Spleen (tissue), 11 donors: ENCODE measurements at regions not wholly inside any gene's neighbourhood (a gene's known extent, or its start where the extent isn't known, plus 50 kb on each side); places are given as distances from the start of the nearest gene placed in this dataset.

ENCODE experiments used
- DNase-seq: peaks from one replicate; pipeline ENCODE4 v3.0.0-alpha.2; 2020
- H3K27ac ChIP-seq, 8 donors: fragments of 200-600 bp; sonication (generic) in 7 of 8; 1 replicate in 4 of 8; 2 replicates in 4 of 8; pipeline versions ENCODE4 v1.5.0 to v1.8.0; 2016 to 2021; ENCODE audit warnings: inconsistent platforms in 4 of 8, mild to moderate bottlenecking in 4 of 8, moderate library complexity in 1 of 8
- H3K27me3 ChIP-seq, 7 donors: fragments of 200-600 bp; sonication (generic) in 6 of 7; replicated peaks in 1 of 7; 1 replicate in 4 of 7; 2 replicates in 3 of 7; pipeline versions ENCODE4 v1.5.0 to v1.8.0; 2016 to 2021; ENCODE audit warnings: inconsistent platforms in 3 of 7, mild to moderate bottlenecking in 1 of 7
- H3K36me3 ChIP-seq, 6 donors: fragments of 200-600 bp; sonication (generic) in 5 of 6; 1 replicate in 4 of 6; 2 replicates in 2 of 6; pipeline versions ENCODE4 v1.5.0 to v1.8.0; 2016 to 2021; ENCODE audit warnings: inconsistent platforms in 2 of 6
- H3K4me1 ChIP-seq, 6 donors: fragments of 200-600 bp; sonication (generic) in 5 of 6; 1 replicate in 3 of 6; 2 replicates in 3 of 6; pipeline versions ENCODE4 v1.5.0 to v1.8.0; 2016 to 2021; ENCODE audit warnings: inconsistent platforms in 3 of 6
- H3K4me3 ChIP-seq, 8 donors: fragments of 200-600 bp; sonication (generic) in 7 of 8; 1 replicate in 4 of 8; 2 replicates in 4 of 8; pipeline versions ENCODE4 v1.5.0 to v1.8.0; 2016 to 2021; ENCODE audit warnings: inconsistent platforms in 4 of 8, mild to moderate bottlenecking in 4 of 8, moderate library complexity in 2 of 8
- H3K9me3 ChIP-seq, 8 donors: fragments of 200-600 bp; sonication (generic) in 7 of 8; 1 replicate in 4 of 8; 2 replicates in 4 of 8; pipeline versions ENCODE4 v1.5.0 to v1.8.0; 2016 to 2021; ENCODE audit warnings: inconsistent platforms in 4 of 8
- POLR2A ChIP-seq, 3 donors: fragments of 450-650 bp; IDR thresholded peaks; one replicate each; pipeline ENCODE4 v1.5.1; 2017; ENCODE audit warnings: antibody characterized with exemption in 3 of 3, mild to moderate bottlenecking in 1 of 3
- POLR2AphosphoS5 ChIP-seq, 3 donors: sonication (generic); formaldehyde crosslinking; IDR thresholded peaks; one replicate each; pipeline ENCODE4 v1.5.1; 2017; ENCODE audit warnings: antibody characterized with exemption in 3 of 3
- WGBS, 5 donors: extraction: QIAGEN DNeasy Blood & Tissue Kit in 3 of 5; methylation state at CpG; one replicate each; pipeline versions ENCODE4 v1.1.5 to v1.1.7; 2013 to 2018; 5-methylcytosine and 5-hydroxymethylcytosine counted together
- intact Hi-C: fragments of 100-400 bp; cut with DNase I; formaldehyde crosslinking; loops from one replicate; pipeline ENCODE4 v1.15.0; 2023; ENCODE audit warnings: low total_unique reads
- TF ChIP-seq, protein P1 (sequence below), 11 experiments: fragments of 200-600 bp in 7 of 11; fragments of 450-650 bp in 4 of 11; sonication (generic) in 4 of 11; IDR thresholded peaks in 8 of 11; conservative IDR thresholded peaks in 3 of 11; 1 replicate in 7 of 11; 2 replicates in 4 of 11; pipeline versions ENCODE4 v1.4.0 to v1.8.0; 2016 to 2021; ENCODE audit warnings: antibody characterized with exemption in 11 of 11, inconsistent platforms in 4 of 11, mild to moderate bottlenecking in 1 of 11
- donor health status: healthy with polysubstance abuse.
- donor health status: DM: no; HTN: no; CAD: no; lungs with moderate emphysema.
- donor health status: DM: no; HTN: no; CAD: no.
- donor health status: Bipolar disorder and iron deficiency.
- donor health status: healthy.
- donor health status: DM: no; HTN: no; CAD: no.
- donor health status: DM: yes; HTN: yes; CAD: no.

DNA sequence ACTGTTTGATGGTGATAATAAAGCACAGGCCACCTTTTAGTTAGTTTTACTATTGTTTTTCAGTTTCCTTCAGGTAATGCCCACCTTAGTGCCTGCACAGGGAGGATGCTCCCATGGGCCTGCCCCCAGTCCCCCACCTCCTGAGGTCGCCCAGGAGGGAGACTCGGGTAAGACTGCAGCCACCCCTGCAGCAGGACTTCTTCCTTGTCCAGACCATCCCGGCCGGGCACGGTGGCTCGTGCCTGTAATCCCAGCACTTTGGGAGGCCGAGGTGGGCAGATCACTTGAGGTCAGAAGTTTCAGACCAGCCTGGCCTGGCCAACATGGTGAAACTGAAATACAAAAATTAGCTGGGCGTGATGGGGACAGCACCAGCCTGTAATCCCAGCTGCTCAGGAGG lies 68.1 kb upstream of the TANC1 start:
- no peak overlapping the region for H3K4me3 ChIP-seq
- DNase-seq: no peak
- intact Hi-C loops: no loop called here
- no peaks in the 10 kb centered on the region for H3K36me3 ChIP-seq
- H3K4me1 ChIP-seq: peaks cover 0 to 4% (median 0%) of the 10 kb centered on the region in 6 donors
- no peaks in the 10 kb centered on the region for H3K27me3 ChIP-seq
- TF ChIP-seq POLR2AphosphoS5 (IDR thresholded peaks at IDR 0.05) (no peak), POLR2A (IDR thresholded peaks at IDR 0.05) (no peak)
- TF ChIP-seq, protein P1, sequence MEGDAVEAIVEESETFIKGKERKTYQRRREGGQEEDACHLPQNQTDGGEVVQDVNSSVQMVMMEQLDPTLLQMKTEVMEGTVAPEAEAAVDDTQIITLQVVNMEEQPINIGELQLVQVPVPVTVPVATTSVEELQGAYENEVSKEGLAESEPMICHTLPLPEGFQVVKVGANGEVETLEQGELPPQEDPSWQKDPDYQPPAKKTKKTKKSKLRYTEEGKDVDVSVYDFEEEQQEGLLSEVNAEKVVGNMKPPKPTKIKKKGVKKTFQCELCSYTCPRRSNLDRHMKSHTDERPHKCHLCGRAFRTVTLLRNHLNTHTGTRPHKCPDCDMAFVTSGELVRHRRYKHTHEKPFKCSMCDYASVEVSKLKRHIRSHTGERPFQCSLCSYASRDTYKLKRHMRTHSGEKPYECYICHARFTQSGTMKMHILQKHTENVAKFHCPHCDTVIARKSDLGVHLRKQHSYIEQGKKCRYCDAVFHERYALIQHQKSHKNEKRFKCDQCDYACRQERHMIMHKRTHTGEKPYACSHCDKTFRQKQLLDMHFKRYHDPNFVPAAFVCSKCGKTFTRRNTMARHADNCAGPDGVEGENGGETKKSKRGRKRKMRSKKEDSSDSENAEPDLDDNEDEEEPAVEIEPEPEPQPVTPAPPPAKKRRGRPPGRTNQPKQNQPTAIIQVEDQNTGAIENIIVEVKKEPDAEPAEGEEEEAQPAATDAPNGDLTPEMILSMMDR (IDR thresholded peaks at IDR 0.05 in 8 of 11, conservative IDR thresholded peaks at IDR 0.05 in 3 of 11): no peak
- no peaks in the 10 kb centered on the region for H3K9me3 ChIP-seq
- H3K27ac ChIP-seq: no peak overlapping the region
- 77 to 93% (median 89%) methylated on average over 6 to 8 of the region's 8 CpGs for WGBS, 5 donors

DNA sequence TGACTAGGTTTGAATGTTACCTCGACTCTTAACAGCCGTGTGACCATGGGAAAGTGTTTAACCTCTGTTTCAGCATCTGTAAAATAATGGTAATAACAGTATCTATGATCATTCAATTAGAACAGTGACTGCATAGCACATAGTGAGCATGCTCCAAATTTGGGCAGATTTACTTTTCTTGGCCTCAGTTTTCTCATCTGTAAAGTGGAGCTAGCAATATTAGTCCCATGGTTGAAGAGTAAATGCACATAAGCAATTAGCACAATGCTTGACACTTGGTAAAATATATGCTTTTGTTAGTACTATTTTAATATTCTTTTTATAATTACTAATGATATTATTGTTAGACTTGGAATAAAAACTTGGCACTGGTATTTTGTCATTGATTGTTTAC lies 66.4 kb upstream of the TANC1 start:
- WGBS, 5 donors: 88 to 96% (median 94%) methylated on average over 2 of the region's 2 CpGs
- intact Hi-C loops: loop anchor here (2.0 kb wide), 1 partner anchor 217 kb away; no protein-coding TSS in a partner anchor
- no peaks in the 10 kb centered on the region for H3K27me3 ChIP-seq
- TF ChIP-seq POLR2AphosphoS5 (IDR thresholded peaks at IDR 0.05): no peak
- TF ChIP-seq, protein P1 (IDR thresholded peaks at IDR 0.05 in 8 of 11, conservative IDR thresholded peaks at IDR 0.05 in 3 of 11): no peak
- TF ChIP-seq POLR2A (IDR thresholded peaks at IDR 0.05): no peak
- H3K9me3 ChIP-seq: no peaks in the 10 kb centered on the region
- H3K27ac ChIP-seq: no peak overlapping the region
- H3K36me3 ChIP-seq: no peaks in the 10 kb centered on the region
- H3K4me1 ChIP-seq: peaks cover 0 to 4% (median 0%) of the 10 kb centered on the region in 6 donors
- no peak overlapping the region for H3K4me3 ChIP-seq
- DNase-seq: no peak

DNA sequence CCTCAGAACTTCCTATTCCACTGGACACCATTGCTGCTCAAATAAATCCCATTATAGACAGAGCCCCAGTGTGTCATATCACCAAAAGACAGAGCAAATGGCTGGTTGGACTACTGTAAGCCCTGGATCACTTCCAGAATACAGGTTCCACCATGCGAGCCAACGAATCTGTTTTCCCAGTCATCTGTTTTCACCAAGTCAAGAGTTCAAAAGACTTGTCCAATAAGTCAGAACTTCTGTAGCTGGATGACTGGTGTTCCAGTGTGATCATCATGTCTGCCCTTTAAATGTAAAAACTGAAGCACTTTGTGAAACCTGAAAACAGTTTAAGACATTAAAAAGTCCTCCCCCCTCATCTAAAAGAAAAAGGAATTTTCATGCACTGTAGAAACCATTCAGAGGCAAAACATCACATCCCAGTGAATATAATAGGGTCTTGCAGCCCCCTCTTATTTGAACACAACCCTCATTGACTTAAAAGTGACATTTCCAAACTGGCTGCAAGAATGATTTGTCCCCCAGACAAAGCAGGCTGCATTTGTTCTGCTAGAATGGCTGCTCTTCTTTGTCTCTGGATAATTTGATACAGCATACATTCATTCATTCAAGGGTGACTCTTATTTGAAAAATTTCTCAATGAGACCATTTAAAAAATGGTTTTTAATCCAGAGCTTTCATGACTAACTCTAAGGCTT lies 64.6 kb upstream of the TANC1 start:
- no peak overlapping the region for H3K4me3 ChIP-seq
- WGBS, 5 donors: 70 to 98% (median 86%) methylated on average over 2 of the region's 2 CpGs
- intact Hi-C loops: loop anchor here (2.0 kb wide), 1 partner anchor 215 kb away; no protein-coding TSS in a partner anchor
- H3K27me3 ChIP-seq: no peaks in the 10 kb centered on the region
- TF ChIP-seq POLR2A (IDR thresholded peaks at IDR 0.05) (no peak), POLR2AphosphoS5 (IDR thresholded peaks at IDR 0.05) (no peak)
- TF ChIP-seq, protein P1 (IDR thresholded peaks at IDR 0.05 in 8 of 11, conservative IDR thresholded peaks at IDR 0.05 in 3 of 11): no peak
- H3K4me1 ChIP-seq: peaks cover 0 to 4% (median 0%) of the 10 kb centered on the region in 6 donors
- DNase-seq: no peak
- no peaks in the 10 kb centered on the region for H3K9me3 ChIP-seq
- H3K27ac ChIP-seq: no peak overlapping the region
- no peaks in the 10 kb centered on the region for H3K36me3 ChIP-seq

DNA sequence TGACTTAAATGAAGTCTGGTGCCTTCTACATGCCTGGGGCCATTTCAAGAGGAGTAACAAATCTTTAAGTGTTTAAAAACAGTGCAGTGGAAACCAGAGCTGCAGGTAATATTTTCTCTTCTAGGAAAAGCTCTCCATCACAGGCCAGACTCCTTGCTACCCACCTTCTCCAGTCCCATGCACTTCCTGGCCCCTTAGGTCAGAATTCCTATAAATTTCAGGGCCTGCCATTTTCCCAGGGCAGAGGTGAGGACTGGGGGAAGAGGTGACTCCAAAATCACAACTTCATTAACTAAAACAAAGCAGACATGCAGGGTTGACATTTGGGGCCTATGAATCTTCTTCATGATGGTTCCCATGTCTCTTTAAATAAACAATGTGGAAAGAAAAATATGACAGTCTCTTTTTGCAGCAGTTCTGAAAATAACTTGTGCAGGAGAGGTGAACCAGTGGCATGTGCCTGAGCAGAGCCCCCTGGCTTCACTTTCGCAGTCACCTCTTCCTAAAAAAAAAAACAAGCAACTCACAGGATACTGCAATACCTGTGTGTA lies 63.7 kb upstream of the TANC1 start:
- Histone ChIP-seq H3K27ac (no peak overlapping the region), H3K9me3 (no peaks in the 10 kb centered on the region), H3K27me3 (no peaks in the 10 kb centered on the region), H3K4me1 (peaks cover 0 to 4% (median 0%) of the 10 kb centered on the region in 6 donors), H3K36me3 (no peaks in the 10 kb centered on the region), H3K4me3 (no peak overlapping the region)
- no peak for DNase-seq
- 83 to 94% (median 90%) methylated on average over 1 of the region's 1 CpG for WGBS, 5 donors
- TF ChIP-seq POLR2A (IDR thresholded peaks at IDR 0.05) (no peak), POLR2AphosphoS5 (IDR thresholded peaks at IDR 0.05) (no peak)
- TF ChIP-seq, protein P1 (IDR thresholded peaks at IDR 0.05 in 8 of 11, conservative IDR thresholded peaks at IDR 0.05 in 3 of 11): no peak
- intact Hi-C loops: no loop called here
